ENCODE measurements at regions not wholly inside any gene's neighbourhood (a gene's known extent, or its start where the extent isn't known, plus 50 kb on each side); places are given as distances from the start of the nearest gene placed in this dataset.

- no peak for TF ChIP-seq CTCF (conservative IDR thresholded peaks at IDR 0.05 in 1 of 2, IDR thresholded peaks at IDR 0.05 in 1 of 2; ENCODE audit: extremely low read depth in 1 of 2, insufficient read depth in 1 of 2, low read depth in 1 of 2, low read length in 2 of 2)
- no peak for TF ChIP-seq EZH2 (IDR thresholded peaks at IDR 0.05; ENCODE audit: borderline replicate concordance, low read length)
Observed at GRCh38 chr4:115950806-115951205, 837.4 kb upstream of the NDST4 start.

All from mammary epithelial cell (primary cell).